HCT116 (cell line): ENCODE measurements at regions not wholly inside any gene's neighbourhood (a gene's known extent, or its start where the extent isn't known, plus 50 kb on each side); places are given as distances from the start of the nearest gene placed in this dataset.

Source experiments
- ATF3 ChIP-seq: IDR thresholded peaks from 2 replicates; pipeline ENCODE4 v1.6.1; 2012
- EZH2 ChIP-seq: fragments of 200-600 bp; sonication (generic); IDR thresholded peaks from 2 replicates; pipeline ENCODE4 v1.6.1; 2017; ENCODE audit warnings: antibody characterized with exemption, mixed run types
- POLR2A ChIP-seq: IDR thresholded peaks from 2 replicates; pipeline ENCODE4 v1.7.0; 2011; ENCODE audit warnings: borderline replicate concordance; ENCODE audit not compliant: insufficient read depth, insufficient read length; ENCODE audit errors: extremely low read depth
- TF ChIP-seq, protein P1 (sequence below), 3 experiments: fragments of 200-600 bp in 1 of 3; sonication (generic) in 1 of 3; IDR thresholded peaks in 2 of 3; conservative IDR thresholded peaks in 1 of 3; 2 replicates each; pipeline ENCODE4 v1.5.1; 2012 to 2017; ENCODE audit warnings: low read depth in 2 of 3, low read length in 2 of 3, antibody characterized with exemption in 1 of 3, borderline replicate concordance in 1 of 3, control low read depth in 1 of 3, mild to moderate bottlenecking in 1 of 3, mixed read lengths in 1 of 3, mixed run types in 1 of 3, moderate library complexity in 1 of 3; ENCODE audit not compliant: insufficient read depth in 1 of 3

GRCh38 chr2:129922571-129923264, 56.7 kb upstream of the RAB6C start:
- TF ChIP-seq POLR2A = no peak
- TF ChIP-seq, protein P1, sequence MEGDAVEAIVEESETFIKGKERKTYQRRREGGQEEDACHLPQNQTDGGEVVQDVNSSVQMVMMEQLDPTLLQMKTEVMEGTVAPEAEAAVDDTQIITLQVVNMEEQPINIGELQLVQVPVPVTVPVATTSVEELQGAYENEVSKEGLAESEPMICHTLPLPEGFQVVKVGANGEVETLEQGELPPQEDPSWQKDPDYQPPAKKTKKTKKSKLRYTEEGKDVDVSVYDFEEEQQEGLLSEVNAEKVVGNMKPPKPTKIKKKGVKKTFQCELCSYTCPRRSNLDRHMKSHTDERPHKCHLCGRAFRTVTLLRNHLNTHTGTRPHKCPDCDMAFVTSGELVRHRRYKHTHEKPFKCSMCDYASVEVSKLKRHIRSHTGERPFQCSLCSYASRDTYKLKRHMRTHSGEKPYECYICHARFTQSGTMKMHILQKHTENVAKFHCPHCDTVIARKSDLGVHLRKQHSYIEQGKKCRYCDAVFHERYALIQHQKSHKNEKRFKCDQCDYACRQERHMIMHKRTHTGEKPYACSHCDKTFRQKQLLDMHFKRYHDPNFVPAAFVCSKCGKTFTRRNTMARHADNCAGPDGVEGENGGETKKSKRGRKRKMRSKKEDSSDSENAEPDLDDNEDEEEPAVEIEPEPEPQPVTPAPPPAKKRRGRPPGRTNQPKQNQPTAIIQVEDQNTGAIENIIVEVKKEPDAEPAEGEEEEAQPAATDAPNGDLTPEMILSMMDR (IDR thresholded peaks at IDR 0.05 in 2 of 3, conservative IDR thresholded peaks at IDR 0.05 in 1 of 3; ENCODE audit: borderline replicate concordance in 1 of 3, insufficient read depth in 1 of 3, low read depth in 2 of 3, low read length in 2 of 3) = no peak
- no peak for TF ChIP-seq EZH2
- TF ChIP-seq ATF3 = no peak
